OCI-LY1 (cell line): ENCODE measurements at regions not wholly inside any gene's neighbourhood (a gene's known extent, or its start where the extent isn't known, plus 50 kb on each side); places are given as distances from the start of the nearest gene placed in this dataset.

Source experiments
- EZH2 ChIP-seq: fragments of 200-600 bp; sonication (generic), shearing (Covaris generic); IDR thresholded peaks from 2 replicates; pipeline ENCODE4 v1.8.0; 2017; ENCODE audit warnings: borderline replicate concordance, mixed run types, mild to moderate bottlenecking, antibody characterized with exemption, low read length, moderate library complexity, mixed read lengths
- TF ChIP-seq, protein P1 (sequence below): fragments of 200-600 bp; sonication (generic), shearing (Covaris generic); IDR thresholded peaks from 2 replicates; pipeline ENCODE4 v1.5.1; 2017; ENCODE audit warnings: mild to moderate bottlenecking, antibody characterized with exemption, low read length, moderate library complexity, mixed read lengths

DNA sequence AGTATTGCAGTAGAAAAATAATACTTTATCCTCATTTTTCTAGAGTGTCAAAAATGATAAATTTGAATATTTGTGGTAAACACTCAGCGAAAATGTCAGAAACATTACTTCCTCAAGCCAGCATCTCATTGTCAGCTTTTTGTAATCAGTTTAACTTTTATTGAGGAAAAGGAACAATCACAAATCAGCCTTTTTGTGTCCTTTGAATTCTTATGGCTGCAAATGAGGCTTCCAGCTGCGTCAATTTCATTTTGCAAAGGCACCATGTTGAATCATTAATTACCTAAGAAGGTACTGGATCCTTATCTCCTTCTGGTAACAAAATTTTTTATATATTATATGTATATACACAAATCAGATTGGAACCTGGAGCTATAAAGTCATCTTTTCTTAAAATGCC, 442.6 kb upstream of the CPEB2 start:
- TF ChIP-seq, protein P1, sequence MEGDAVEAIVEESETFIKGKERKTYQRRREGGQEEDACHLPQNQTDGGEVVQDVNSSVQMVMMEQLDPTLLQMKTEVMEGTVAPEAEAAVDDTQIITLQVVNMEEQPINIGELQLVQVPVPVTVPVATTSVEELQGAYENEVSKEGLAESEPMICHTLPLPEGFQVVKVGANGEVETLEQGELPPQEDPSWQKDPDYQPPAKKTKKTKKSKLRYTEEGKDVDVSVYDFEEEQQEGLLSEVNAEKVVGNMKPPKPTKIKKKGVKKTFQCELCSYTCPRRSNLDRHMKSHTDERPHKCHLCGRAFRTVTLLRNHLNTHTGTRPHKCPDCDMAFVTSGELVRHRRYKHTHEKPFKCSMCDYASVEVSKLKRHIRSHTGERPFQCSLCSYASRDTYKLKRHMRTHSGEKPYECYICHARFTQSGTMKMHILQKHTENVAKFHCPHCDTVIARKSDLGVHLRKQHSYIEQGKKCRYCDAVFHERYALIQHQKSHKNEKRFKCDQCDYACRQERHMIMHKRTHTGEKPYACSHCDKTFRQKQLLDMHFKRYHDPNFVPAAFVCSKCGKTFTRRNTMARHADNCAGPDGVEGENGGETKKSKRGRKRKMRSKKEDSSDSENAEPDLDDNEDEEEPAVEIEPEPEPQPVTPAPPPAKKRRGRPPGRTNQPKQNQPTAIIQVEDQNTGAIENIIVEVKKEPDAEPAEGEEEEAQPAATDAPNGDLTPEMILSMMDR, result no peak
- no peak for TF ChIP-seq EZH2
